ENCODE measurements at regions not wholly inside any gene's neighbourhood (a gene's known extent, or its start where the extent isn't known, plus 50 kb on each side); places are given as distances from the start of the nearest gene placed in this dataset.
A peak's percentile ranks its signal among the peaks of the same experiment; 100 is the strongest.

DNA sequence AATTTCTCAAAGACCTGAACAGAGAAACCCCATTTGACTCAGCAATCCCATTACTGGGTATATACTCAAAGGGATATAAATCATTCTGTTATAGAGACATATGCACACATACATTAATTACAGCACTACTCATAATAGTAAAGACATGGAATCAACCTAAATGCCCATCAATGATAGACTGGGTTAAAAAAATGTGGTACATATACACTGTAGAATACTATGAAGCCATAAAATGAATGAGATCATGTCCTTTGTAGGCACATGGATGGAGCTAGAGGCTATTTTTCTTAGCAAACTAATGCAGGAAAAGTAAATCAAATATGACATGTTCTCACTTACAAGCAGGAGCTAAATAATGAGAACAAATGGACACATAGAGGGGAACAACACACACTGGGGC lies 303.8 kb downstream of the BTG1 start:
- DNase-seq: no peak

DNA sequence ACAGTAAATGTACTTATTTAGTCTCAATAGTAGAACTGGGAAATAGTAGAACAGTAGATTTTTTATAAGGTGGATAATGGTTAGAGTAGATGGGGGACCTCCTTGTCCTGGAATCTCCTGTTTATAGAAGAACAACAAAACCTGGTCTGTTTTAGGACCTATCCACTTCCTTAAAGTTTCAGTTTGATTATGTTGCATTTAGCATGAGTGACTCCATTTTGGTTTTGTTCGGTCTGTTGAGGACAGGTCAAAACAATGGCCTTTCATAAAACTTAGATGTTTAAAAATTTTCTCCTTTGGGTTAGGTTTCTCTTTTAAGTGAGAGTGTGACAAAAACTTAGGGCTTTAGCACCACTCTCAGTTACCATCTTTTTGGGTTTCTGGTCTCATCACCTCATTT lies 308.9 kb downstream of the BTG1 start:
- no peak for DNase-seq

DNA sequence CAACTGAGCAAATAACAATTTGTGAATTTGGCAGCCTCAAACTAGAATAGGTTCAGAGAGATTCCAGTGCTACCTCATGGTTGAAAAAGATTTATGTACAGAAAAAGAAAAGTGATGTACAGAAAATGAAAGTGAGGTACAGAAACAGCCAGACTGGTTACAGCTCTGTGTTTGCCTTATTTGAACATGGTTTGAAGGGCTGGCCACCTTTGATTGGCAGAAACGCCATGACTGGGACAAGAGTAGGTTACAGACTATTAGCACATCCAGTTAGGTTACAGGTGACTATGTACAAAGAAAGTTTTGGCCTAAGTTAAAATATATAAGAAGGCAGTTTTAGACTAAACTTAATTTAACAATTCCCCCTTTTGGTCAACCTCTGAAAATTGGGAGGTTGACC lies 309.4 kb downstream of the BTG1 start:
- DNase-seq: no peak

DNA sequence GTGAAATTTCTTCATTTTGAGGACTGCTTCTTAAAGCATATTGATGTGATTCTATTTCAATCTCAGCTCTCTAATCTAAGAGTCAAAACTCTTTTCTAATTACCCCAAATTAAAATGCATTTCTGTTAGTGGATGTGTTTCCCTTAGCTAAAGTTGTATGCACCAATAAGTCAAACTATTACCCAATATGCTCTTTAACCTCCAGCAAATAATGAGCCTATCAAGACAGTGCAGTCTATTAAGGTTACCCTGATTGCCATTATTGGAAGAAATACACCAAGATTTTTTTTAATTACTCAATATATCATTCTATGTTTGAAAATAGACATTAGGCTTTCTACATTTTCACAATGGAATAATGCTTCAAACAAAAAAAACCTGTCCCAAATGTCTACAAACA lies 310.0 kb downstream of the BTG1 start:
- DNase-seq: no peak

DNA sequence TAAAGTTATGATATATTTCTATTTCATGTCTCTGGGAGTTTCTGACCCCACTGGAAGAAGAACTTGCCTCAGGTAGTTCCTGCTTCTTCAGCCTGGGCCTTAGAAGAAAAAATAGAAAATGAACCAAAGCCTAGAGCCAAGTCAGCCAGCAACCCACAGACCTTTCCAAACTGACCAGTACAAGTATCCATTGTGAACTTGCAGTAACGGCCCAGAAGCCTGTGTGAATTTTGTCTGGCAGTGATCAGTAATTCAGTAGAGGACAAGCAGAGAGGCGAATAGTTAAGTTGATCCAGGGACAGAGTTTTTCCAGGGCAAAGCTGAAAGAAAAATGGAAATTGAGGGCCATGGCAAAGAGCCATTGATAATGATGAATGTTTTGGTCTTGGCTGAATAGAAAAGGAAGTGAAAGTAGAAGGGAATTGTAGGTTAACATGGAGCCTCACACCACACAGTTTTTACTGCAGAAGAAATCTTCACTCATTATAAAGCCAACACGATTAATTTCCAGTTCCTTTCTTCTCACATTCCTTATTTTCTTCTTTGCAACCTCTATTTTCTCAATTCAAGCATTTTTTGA lies 311.8 kb downstream of the BTG1 start:
- no peak for DNase-seq

DNA sequence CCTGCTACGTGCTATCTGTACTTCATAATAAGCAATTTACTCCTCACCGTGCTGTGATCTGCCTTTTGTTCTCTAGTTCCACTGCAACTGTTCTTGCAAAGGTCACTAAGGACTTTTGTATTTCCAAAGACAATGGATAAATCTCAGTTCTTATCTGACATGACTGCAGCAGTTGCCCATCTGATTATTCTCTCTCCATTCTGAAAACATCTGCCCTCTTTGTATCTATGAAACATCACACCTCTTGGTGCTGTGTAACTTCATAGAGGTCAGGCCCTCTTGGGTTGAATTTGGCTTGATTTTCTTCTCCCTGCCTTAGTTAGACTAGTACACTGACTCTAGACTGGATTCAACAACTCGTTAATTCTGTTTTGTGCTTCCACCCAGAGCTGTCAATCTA lies 319.6 kb downstream of the BTG1 start:
- no peak for DNase-seq

DNA sequence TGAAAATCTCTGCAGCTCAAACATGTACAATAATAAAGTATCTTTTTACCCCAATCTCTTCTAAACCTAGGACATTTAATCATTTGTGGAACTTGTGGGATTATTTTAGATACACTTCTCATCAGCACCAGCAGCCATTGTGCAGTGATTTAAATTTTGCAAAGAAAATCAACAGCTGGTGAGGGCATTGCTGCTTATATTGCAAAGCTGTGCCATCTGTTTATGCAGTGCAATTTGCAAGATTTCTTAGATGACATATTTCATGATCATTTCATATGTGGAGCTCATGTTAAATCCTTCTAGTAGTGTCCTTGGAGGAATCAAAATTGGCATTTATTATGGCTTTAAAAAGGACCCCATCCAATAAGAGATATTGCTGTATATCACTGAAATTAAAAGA lies 320.7 kb downstream of the BTG1 start:
- DNase-seq: no peak

DNA sequence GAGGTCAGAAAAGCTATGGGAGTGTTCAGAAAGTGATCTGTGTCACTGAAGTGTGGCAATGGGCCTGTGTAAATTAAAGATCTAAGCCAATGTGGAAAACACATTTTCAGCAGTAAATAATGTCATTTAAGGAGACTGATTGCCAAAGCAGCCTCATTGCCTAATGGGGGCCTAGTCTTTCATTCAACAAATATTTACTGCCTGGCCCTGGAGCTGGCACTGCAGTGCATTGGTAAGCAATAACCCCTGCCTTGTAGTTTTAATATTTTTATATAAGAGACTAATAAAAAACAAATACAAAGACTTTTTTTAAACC lies 326.6 kb downstream of the BTG1 start:
- DNase-seq: no peak

DNA sequence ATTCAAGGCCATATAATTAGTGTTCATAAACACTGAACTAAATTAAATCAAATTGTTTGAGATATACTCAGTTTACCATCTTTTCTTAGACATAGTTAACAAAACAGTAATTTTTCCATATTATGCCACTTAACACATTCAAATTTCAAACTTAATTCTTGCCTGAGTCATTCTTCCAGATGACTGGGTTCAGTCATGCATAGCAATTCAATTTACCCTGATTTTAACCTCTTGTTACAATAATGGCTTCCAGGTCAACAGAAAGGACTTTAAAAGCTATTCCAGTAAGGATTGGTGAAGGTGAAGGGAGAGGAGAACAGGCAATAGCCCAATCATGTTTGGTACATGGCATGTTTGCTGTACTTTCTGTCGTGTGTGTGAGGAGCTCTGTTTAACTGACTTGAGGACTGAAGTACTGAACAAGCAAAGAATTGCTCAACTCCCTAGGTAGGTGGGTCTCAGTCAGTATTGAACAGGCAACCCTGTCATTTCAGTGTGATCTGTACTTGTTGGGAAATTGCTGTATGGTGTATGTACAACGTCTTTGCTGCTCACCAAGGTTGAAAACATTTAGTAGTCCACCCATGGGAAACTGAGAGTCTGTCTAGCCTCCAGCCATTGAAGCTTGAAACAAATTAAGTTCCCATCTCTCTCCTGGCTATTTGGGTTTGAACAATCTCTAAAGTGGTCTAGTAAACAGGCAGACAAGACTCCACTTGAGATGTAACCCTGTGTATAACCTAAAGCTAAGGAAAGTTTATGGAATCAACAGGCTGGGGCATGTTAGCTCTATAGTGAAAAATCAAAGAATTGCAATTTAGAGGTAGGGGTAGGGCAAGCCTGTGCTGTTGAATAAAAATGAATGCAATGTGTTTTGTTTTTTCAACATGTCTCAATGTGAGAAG lies 327.2 kb downstream of the BTG1 start:
- no peak for DNase-seq

DNA sequence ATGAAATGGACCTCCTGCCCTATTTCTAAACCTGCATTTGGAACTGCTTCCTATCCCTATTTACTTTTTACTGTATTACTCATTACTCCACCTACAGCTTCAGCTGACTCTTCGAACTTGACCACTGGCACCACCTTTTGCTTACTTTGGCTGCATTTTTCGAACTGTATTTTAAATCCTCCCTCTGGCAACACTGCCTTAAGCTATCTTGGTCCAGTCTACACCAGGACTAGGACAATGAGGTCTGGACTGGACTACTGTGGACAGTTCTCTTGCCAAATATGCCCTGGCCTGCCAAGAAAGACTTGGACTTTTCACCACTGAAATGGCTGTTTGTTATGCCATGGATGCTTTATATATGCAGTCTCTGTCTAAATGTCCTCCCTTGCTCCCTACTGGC lies 328.1 kb downstream of the BTG1 start:
- no peak for DNase-seq

DNA sequence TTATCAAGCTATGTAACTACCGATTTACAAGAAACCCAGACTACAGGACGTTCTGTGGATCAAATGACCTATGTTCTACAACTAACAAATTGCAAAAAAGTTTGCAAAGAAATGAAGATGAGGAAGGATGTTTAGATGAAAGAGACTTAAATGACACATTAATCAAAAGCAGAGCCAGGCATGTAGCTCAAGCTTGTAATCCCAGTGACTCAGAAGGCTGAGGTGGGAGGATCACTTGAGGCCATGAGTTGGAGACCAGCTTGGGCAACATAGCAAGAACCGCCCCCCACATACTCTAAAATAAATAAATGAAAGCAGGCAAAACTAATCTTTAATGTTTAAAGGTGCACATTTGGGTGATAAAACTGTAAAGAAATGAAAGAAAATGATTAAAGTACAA lies 331.9 kb downstream of the BTG1 start:
- no peak for DNase-seq

DNA sequence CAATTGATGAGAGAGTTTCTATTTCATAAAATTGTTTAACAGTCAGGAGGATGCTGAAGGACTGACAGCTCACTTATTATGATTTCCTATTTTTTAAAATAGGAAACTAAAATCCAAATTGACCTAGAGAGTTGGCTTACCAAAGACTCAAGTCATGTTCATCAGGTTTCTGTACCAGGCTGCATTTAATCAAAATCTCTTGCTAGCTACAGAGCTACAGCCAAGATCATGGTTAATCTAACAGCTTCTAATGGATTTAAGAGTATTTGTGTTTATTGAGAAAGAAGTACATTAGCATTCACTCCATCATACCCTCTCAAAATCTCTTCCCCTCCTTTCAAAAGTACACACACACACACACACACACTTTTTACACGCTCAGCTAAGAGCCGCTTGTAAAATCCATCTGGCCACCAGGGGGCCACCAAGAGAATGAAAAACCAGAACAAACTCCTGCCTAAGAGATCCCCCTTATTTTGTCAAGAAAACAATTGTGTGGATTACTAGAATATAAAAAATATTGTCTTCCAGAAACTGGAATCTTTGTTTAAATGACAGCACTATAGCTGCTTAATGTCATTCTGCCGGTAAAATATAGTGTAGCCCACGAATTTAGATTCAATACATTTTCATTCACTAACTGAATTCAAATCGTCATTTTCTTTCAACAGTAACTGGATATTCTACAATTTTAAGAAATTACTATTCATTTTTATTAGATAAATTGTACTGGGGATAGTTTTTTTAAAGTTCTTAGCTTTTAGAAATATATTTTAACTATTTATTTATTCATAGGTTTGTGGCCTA lies 334.0 kb downstream of the BTG1 start:
- peak; percentile 61 for DNase-seq

DNA sequence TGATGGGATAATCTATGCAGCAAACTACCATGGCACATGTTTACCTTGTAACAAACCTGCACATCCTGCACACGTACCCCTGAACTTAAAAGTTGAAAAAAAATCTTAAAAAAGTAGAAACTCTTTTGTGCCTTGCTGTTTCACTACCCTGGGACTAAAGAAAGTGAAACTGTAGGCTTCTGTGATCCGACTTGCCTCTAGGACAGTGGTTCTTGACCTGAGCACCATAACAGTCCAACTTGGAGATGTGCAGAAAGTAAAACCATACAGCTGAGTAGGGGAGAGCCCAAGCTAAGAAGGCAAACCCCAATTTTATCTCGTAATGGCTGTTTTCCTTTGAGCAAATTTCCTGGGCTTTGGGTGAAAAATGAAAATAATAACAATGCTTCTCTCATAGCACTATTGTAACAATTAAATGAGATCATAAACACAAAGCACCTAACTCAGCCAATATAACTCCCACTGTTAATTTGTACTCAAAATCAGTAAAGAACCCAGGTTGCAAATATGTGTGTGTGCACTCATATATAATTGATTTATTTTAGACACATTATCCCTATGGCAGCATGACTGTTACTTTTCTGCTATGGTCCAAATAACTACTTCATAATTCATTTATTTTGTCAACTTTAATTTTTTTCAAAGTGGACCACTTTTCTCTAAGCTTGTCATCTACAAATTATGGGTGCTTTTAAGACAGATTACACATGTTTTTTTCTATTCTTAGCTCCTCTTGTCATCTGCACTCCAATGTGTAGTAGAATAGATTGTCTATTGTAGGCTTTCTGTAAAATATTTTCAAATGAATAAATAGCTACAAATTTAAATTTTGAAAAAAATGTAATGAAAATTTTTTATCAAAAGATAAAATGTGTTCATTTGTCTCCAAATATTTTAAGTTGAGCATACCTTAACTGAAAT lies 334.9 kb downstream of the BTG1 start:
- no peak for DNase-seq

DNA sequence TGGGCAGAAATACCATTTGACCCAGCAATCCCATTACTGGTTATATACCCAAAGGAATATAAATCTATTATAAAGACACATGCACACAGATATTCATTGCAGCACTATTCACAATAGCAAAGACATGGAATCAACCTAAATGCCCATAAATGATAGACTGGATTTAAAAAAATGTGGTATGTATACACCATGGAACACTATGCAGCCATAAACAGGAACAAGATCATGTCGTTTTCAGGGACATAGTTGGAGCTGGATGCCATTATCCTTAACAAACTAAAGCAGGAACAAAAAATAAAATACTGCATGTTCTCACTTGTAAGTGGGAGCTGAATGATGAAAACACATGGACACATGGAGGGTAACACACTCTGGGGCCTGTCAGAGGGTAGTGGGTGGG lies 335.6 kb downstream of the BTG1 start:
- no peak for DNase-seq

DNA sequence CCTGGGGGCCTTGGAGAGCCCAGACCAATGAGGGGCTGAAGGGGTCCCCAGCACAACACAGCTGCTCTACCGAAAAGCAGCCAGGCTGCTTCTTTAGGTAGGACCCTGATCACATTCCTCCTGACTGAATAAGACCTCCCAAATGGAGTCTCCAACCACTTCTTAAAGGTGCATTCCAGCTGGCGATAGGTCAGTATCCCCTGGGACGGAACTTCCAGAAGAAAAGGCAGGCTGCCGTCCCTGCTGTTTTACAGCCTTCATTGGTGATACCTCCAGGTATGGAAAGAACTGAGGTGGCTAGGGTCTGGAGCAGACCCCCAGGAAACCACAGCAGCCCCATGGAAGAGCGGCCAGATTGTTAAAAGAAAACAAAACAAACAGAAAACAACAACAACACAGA lies 340.6 kb downstream of the BTG1 start:
- DNase-seq: no peak

DNA sequence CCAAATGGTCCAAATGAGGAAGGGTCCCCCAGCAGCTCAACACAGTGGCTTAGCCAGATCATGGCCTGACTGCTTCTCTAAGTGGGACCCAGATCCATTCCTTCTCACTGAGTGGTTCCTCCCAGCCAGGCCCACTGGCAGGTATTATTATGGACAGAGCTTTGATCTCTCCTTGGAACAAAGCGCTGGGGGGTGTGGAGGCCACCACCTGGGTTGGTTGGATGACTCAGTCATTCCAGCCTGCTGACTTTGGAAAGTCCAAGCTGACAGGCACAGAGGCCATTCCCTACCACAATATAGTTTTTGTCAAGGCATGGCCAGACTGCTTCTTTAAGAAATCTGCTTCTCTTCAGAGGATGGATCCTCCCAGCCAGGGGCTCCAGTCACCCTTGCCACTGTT lies 341.1 kb downstream of the BTG1 start:
- DNase-seq: no peak

DNA sequence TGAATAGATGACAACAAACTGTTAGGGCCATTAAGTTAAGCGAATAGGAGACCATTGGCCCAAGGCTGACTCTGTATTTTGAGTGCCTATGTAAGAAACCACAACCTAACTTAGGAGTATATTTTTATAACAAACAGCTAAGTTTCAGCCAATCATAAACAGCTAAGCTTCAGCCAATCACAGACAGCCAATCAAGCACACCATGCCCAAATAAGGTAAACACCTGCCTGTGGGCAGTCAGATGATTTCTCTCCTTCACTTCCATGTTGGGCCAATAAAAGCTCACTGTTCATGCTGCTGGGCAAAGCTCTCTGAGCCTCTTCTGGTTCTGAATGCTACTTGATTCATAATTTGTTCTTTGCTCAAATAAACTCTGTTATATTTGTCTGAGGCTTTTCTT lies 344.6 kb downstream of the BTG1 start:
- no peak for DNase-seq

DNA sequence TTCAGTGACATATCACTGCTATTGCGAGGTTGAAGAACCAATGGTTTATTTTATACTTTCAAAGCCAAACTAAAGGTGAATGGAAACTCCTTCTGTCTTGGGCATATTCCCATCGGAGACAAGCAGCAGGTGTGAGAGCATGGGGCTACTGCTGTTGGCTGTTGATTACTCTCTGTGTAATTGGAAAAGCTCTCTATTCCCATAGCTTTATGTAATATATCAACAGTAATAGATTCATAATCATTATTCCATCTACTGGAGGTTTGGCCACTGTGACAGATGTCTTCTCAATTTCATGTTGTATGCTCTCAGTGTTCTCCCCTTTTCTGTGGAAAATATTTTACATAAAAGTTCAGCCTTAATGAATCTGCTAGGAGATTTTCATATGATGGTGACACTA lies 352.0 kb downstream of the BTG1 start:
- DNase-seq: no peak

DNA sequence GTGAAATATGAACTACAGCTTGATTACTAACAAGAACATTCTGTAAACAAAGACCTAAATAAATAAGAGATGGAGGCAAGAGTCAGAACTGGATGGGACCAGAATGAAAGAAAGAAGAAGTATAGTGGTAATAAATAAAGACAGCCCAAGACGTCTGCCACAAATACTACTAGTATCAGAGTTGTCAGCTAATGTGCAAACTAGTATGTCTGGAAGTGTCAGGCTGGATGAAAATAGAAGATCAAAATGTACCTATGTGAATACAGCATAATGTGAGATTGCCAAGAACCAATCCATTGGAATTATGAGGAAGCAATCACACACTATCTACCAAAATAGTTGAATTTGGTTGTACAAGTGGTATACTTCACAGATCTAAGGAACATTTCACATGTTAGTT lies 353.0 kb downstream of the BTG1 start:
- DNase-seq: no peak

DNA sequence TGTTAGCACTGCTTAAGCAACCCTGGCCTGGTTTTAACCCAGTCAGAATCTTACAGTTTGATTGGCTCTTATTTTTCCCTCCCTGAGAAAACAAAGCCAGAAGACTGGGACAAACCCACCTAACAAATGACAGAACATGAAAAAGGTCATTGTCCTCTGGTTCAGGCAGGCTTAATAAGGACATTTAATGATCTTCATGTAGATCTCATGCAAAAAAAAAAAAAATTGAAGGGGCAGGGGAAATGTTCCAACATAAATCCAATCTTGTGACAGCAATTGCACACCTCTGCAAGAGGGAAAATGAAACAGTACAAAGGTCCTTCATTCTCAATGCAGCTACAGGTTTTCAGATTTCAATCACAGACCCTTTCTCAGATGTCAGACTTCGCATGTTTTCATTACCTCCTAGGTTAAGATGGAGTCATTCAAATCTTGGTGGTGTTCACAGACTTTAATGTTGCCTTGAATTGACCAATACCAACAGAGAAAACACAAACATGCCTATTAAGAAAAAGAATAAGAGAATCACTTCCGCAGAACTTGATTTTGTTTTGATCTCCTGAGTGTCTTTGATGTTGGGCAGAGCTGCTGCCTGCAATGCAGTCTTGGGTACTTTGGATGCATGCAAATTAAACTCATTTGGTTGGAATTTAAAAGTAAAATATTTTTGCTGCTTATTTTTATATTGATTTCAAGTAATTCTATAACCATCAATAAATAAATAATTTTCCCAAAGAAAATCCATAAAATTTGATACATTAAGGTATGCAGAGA lies 359.0 kb downstream of the BTG1 start:
- DNase-seq: no peak

DNA sequence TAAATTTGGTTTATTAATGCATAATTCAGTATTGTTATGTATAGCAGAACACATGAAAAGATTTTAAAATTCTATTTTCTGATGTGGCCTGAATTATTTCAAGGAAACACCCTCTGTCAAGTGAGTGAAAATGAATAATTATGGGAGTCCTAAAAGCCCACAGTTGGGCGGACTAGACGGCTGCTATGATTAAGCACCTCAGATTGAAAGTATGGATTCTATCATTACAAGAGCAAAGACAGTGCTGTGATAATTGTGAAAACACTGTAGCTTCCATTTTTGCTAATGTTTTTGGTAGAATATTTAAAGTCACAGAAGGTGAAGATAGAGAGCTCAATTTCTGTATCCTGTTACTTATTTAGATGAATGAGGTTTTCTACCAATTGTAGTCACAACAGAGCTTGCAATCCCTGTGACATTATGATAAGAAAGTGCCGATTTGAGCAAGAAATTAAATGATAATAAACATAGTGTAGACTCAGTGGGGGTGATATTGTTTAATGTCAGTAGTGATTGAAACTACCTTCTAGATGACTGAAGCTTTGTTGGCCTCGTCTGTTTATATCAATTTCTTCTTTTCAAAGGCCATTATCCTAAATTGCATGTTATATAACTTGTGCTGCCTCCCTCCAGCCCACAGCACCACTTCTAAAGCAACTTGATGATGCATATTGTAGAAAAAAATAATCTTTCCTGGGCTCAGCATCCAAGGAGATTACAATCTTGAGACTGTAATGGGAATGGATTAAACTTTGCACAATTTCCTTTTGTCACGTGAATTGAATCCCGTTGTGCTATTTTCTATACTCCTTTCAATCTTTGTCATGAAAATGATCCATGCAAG lies 359.8 kb downstream of the BTG1 start:
- no peak for DNase-seq
